Activated T-helper 2 cell treated with anti-CD3 and anti-CD28 coated beads, Interferon-gamma antibody, Interleukin-2, Interleukin-4, amounts not matched to agents 10 μg/mL and 5 μg/mL and 100 μg/mL, durations not matched to agents 14 hours and 24 hours and 36 hours (primary cell): ENCODE measurements at regions not wholly inside any gene's neighbourhood (a gene's known extent, or its start where the extent isn't known, plus 50 kb on each side); places are given as distances from the start of the nearest gene placed in this dataset.

ENCODE experiments used
- DNase-seq: peaks from one replicate; pipeline ENCODE4 v3.0.0; 2021; ENCODE audit warnings: low spot score
- H3K27ac Mint-ChIP-seq: one replicate; pipeline ENCODE4 v1.8.0; 2021; ENCODE audit warnings: mixed read lengths
- H3K27me3 Mint-ChIP-seq: one replicate; pipeline ENCODE4 v1.8.0; 2021; ENCODE audit warnings: low read depth, mixed read lengths
- H3K36me3 Mint-ChIP-seq: one replicate; pipeline ENCODE4 v1.8.0; 2021; ENCODE audit warnings: low read depth, mixed read lengths
- H3K4me1 Mint-ChIP-seq: one replicate; pipeline ENCODE4 v1.8.0; 2021; ENCODE audit warnings: low read depth, mixed read lengths
- H3K4me3 Mint-ChIP-seq: one replicate; pipeline ENCODE4 v1.8.0; 2021; ENCODE audit warnings: low read depth, mild to moderate bottlenecking, moderate library complexity, mixed read lengths
- H3K9me3 Mint-ChIP-seq: one replicate; pipeline ENCODE4 v1.8.0; 2021; ENCODE audit warnings: mixed read lengths
- intact Hi-C: fragments of 100-400 bp; cut with micrococcal nuclease; formaldehyde crosslinking; loops from one replicate; pipeline ENCODE4 v1.15.1; 2023

- DNase-seq, result no peak
- Mint-ChIP-seq H3K36me3 (no peaks in the 10 kb centered on the region), H3K9me3 (peaks cover 52% of the 10 kb centered on the region), H3K4me1 (no peaks in the 10 kb centered on the region), H3K27me3 (no peaks in the 10 kb centered on the region), H3K27ac (no peak overlapping the region), H3K4me3 (no peak overlapping the region)
- intact Hi-C loops, result no loop called here
Measured at GRCh38 chr16:6360641-6361040, 972.0 kb upstream of the RBFOX1 start.

GRCh38 chr16:6356911-6357310 lies 975.7 kb upstream of the RBFOX1 start:
- H3K27me3 Mint-ChIP-seq, result no peaks in the 10 kb centered on the region
- no peaks in the 10 kb centered on the region for H3K4me1 Mint-ChIP-seq
- peaks cover 37% of the 10 kb centered on the region for H3K9me3 Mint-ChIP-seq
- H3K36me3 Mint-ChIP-seq, result no peaks in the 10 kb centered on the region
- no peak overlapping the region for H3K27ac Mint-ChIP-seq
- H3K4me3 Mint-ChIP-seq, result no peak overlapping the region
- intact Hi-C loops, result no loop called here
- DNase-seq, result no peak

GRCh38 chr16:6349725-6350124 lies 982.9 kb upstream of the RBFOX1 start:
- no peaks in the 10 kb centered on the region for H3K4me1 Mint-ChIP-seq
- intact Hi-C loops, result no loop called here
- H3K9me3 Mint-ChIP-seq, result peaks cover 43% of the 10 kb centered on the region

GRCh38 chr16:6345090-6345489 lies 987.6 kb upstream of the RBFOX1 start:
- DNase-seq, result no peak
- no peaks in the 10 kb centered on the region for H3K4me1 Mint-ChIP-seq
- intact Hi-C loops, result no loop called here

More at GRCh38 chr16:6349725-6350124, 982.9 kb upstream of the RBFOX1 start:
- DNase-seq, result no peak
- Mint-ChIP-seq H3K27me3 (no peaks in the 10 kb centered on the region), H3K4me3 (no peak overlapping the region), H3K27ac (no peak overlapping the region), H3K36me3 (no peaks in the 10 kb centered on the region)

GRCh38 chr16:6343157-6343556 lies 989.5 kb upstream of the RBFOX1 start:
- H3K9me3 Mint-ChIP-seq, result peaks cover 57% of the 10 kb centered on the region
- H3K4me1 Mint-ChIP-seq, result no peaks in the 10 kb centered on the region
- no peak for DNase-seq
- intact Hi-C loops, result no loop called here
- H3K36me3 Mint-ChIP-seq, result no peaks in the 10 kb centered on the region
- no peak overlapping the region for H3K4me3 Mint-ChIP-seq
- no peaks in the 10 kb centered on the region for H3K27me3 Mint-ChIP-seq
- no peak overlapping the region for H3K27ac Mint-ChIP-seq

More at GRCh38 chr16:6345090-6345489, 987.6 kb upstream of the RBFOX1 start:
- H3K4me3 Mint-ChIP-seq, result no peak overlapping the region
- H3K27ac Mint-ChIP-seq, result no peak overlapping the region
- H3K36me3 Mint-ChIP-seq, result no peaks in the 10 kb centered on the region
- peaks cover 53% of the 10 kb centered on the region for H3K9me3 Mint-ChIP-seq
- H3K27me3 Mint-ChIP-seq, result no peaks in the 10 kb centered on the region

- no peaks in the 10 kb centered on the region for H3K4me1 Mint-ChIP-seq
- no peak for DNase-seq
- intact Hi-C loops, result no loop called here
Measured at GRCh38 chr16:6341981-6342380, 990.7 kb upstream of the RBFOX1 start.

GRCh38 chr16:6335072-6335471 lies 997.6 kb upstream of the RBFOX1 start:
- DNase-seq, result no peak
- Mint-ChIP-seq H3K4me3 (no peak overlapping the region), H3K27ac (no peak overlapping the region), H3K27me3 (no peaks in the 10 kb centered on the region), H3K9me3 (peaks cover 37% of the 10 kb centered on the region), H3K36me3 (no peaks in the 10 kb centered on the region), H3K4me1 (no peaks in the 10 kb centered on the region)
- intact Hi-C loops, result no loop called here

More at GRCh38 chr16:6341981-6342380, 990.7 kb upstream of the RBFOX1 start:
- no peak overlapping the region for H3K4me3 Mint-ChIP-seq
- H3K36me3 Mint-ChIP-seq, result no peaks in the 10 kb centered on the region
- H3K27ac Mint-ChIP-seq, result no peak overlapping the region
- peaks cover 57% of the 10 kb centered on the region for H3K9me3 Mint-ChIP-seq
- H3K27me3 Mint-ChIP-seq, result no peaks in the 10 kb centered on the region

- Mint-ChIP-seq H3K27ac (no peak overlapping the region), H3K36me3 (no peaks in the 10 kb centered on the region), H3K27me3 (no peaks in the 10 kb centered on the region), H3K4me1 (no peaks in the 10 kb centered on the region), H3K4me3 (no peak overlapping the region), H3K9me3 (peaks cover 36% of the 10 kb centered on the region)
- intact Hi-C loops, result no loop called here
- DNase-seq, result no peak
Measured at GRCh38 chr16:6331770-6332169, 1000.9 kb upstream of the RBFOX1 start.

GRCh38 chr16:6317934-6318333 lies 1014.7 kb upstream of the RBFOX1 start:
- H3K4me3 Mint-ChIP-seq, result no peak overlapping the region
- no peaks in the 10 kb centered on the region for H3K36me3 Mint-ChIP-seq
- no peaks in the 10 kb centered on the region for H3K4me1 Mint-ChIP-seq
- no peak for DNase-seq
- H3K9me3 Mint-ChIP-seq, result peaks cover 45% of the 10 kb centered on the region
- no peak overlapping the region for H3K27ac Mint-ChIP-seq
- H3K27me3 Mint-ChIP-seq, result no peaks in the 10 kb centered on the region
- intact Hi-C loops, result no loop called here

GRCh38 chr16:6309271-6309670 lies 1023.4 kb upstream of the RBFOX1 start:
- Mint-ChIP-seq H3K27me3 (no peaks in the 10 kb centered on the region), H3K4me1 (no peaks in the 10 kb centered on the region), H3K27ac (no peak overlapping the region), H3K4me3 (no peak overlapping the region), H3K9me3 (peaks cover 47% of the 10 kb centered on the region), H3K36me3 (no peaks in the 10 kb centered on the region)
- intact Hi-C loops, result no loop called here
- no peak for DNase-seq

- Mint-ChIP-seq H3K27ac (no peak overlapping the region), H3K27me3 (no peaks in the 10 kb centered on the region), H3K36me3 (no peaks in the 10 kb centered on the region), H3K4me1 (no peaks in the 10 kb centered on the region), H3K9me3 (peaks cover 47% of the 10 kb centered on the region), H3K4me3 (no peak overlapping the region)
- no peak for DNase-seq
- intact Hi-C loops, result no loop called here
Measured at GRCh38 chr16:6308176-6308575, 1024.5 kb upstream of the RBFOX1 start.

- Mint-ChIP-seq H3K4me3 (no peak overlapping the region), H3K9me3 (peaks cover 43% of the 10 kb centered on the region), H3K4me1 (no peaks in the 10 kb centered on the region), H3K27ac (no peak overlapping the region), H3K27me3 (no peaks in the 10 kb centered on the region), H3K36me3 (no peaks in the 10 kb centered on the region)
- no peak for DNase-seq
- intact Hi-C loops, result no loop called here
Measured at GRCh38 chr16:6300523-6300922, 1032.1 kb upstream of the RBFOX1 start.

- Mint-ChIP-seq H3K4me3 (no peak overlapping the region), H3K27me3 (no peaks in the 10 kb centered on the region), H3K36me3 (no peaks in the 10 kb centered on the region), H3K4me1 (no peaks in the 10 kb centered on the region), H3K27ac (no peak overlapping the region), H3K9me3 (peaks cover 54% of the 10 kb centered on the region)
- DNase-seq, result no peak
- intact Hi-C loops, result no loop called here
Measured at GRCh38 chr16:6297666-6298410, 1034.8 kb upstream of the RBFOX1 start.

GRCh38 chr16:6286176-6286575 lies 1046.5 kb upstream of the RBFOX1 start:
- H3K27me3 Mint-ChIP-seq, result no peaks in the 10 kb centered on the region
- peaks cover 42% of the 10 kb centered on the region for H3K9me3 Mint-ChIP-seq
- no peak overlapping the region for H3K4me3 Mint-ChIP-seq
- H3K27ac Mint-ChIP-seq, result no peak overlapping the region
- H3K4me1 Mint-ChIP-seq, result no peaks in the 10 kb centered on the region
- no peak for DNase-seq
- intact Hi-C loops, result no loop called here
- H3K36me3 Mint-ChIP-seq, result no peaks in the 10 kb centered on the region
